DOHH2 (cell line): ENCODE measurements at regions not wholly inside any gene's neighbourhood (a gene's known extent, or its start where the extent isn't known, plus 50 kb on each side); places are given as distances from the start of the nearest gene placed in this dataset.

Source experiments
- EZH2phosphoT487 ChIP-seq: fragments of 200-600 bp; sonication (generic); IDR thresholded peaks from 2 replicates; pipeline ENCODE4 v1.6.1; 2017; ENCODE audit warnings: borderline replicate concordance, mild to moderate bottlenecking, antibody characterized with exemption, low read length, moderate library complexity, mixed read lengths
- TF ChIP-seq, protein P1 (sequence below): fragments of 200-600 bp; sonication (generic); IDR thresholded peaks from one replicate; pipeline ENCODE4 v1.5.1; 2014; ENCODE audit warnings: antibody characterized with exemption, mild to moderate bottlenecking, low read depth, low read length; ENCODE audit not compliant: poor library complexity, severe bottlenecking

- TF ChIP-seq, protein P1, sequence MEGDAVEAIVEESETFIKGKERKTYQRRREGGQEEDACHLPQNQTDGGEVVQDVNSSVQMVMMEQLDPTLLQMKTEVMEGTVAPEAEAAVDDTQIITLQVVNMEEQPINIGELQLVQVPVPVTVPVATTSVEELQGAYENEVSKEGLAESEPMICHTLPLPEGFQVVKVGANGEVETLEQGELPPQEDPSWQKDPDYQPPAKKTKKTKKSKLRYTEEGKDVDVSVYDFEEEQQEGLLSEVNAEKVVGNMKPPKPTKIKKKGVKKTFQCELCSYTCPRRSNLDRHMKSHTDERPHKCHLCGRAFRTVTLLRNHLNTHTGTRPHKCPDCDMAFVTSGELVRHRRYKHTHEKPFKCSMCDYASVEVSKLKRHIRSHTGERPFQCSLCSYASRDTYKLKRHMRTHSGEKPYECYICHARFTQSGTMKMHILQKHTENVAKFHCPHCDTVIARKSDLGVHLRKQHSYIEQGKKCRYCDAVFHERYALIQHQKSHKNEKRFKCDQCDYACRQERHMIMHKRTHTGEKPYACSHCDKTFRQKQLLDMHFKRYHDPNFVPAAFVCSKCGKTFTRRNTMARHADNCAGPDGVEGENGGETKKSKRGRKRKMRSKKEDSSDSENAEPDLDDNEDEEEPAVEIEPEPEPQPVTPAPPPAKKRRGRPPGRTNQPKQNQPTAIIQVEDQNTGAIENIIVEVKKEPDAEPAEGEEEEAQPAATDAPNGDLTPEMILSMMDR: no peak
- TF ChIP-seq EZH2phosphoT487: no peak
Observed at GRCh38 chr1:163999131-163999530, 559.9 kb upstream of the PBX1 start.
